ENCODE measurements at regions not wholly inside any gene's neighbourhood (a gene's known extent, or its start where the extent isn't known, plus 50 kb on each side); places are given as distances from the start of the nearest gene placed in this dataset.
"Not testable (repeated sequence)": the region's sequence is repeated elsewhere in the genome, so short reads cannot be mapped to it uniquely, and the experiment has no call there.

- DNase-seq = no peak
Measured at GRCh38 chr6:19699932-19700331, 137.2 kb upstream of the ID4 start.

GRCh38 chr6:19705606-19706005, 131.6 kb upstream of the ID4 start:
- DNase-seq = no peak

GRCh38 chr6:19712012-19712688, 125.0 kb upstream of the ID4 start:
- DNase-seq = no peak

GRCh38 chr6:19712998-19713397, 124.2 kb upstream of the ID4 start:
- no peak for DNase-seq

- DNase-seq = no peak
Measured at GRCh38 chr6:19713411-19713810, 123.8 kb upstream of the ID4 start.

GRCh38 chr6:19713984-19714383, 123.2 kb upstream of the ID4 start:
- no peak for DNase-seq

GRCh38 chr6:19714434-19715166, 122.6 kb upstream of the ID4 start:
- no peak for DNase-seq

GRCh38 chr6:19715167-19715551, 122.0 kb upstream of the ID4 start:
- DNase-seq = no peak

GRCh38 chr6:19719691-19720128, 117.5 kb upstream of the ID4 start:
- peak; percentile 72 for DNase-seq

GRCh38 chr6:19721766-19722377, 115.3 kb upstream of the ID4 start:
- DNase-seq = peak; percentile 28

- DNase-seq = no peak
Measured at GRCh38 chr6:19722999-19723398, 114.2 kb upstream of the ID4 start.

- DNase-seq = peak; percentile 71
Measured at GRCh38 chr6:19723545-19723944, 113.6 kb upstream of the ID4 start.

- not testable (repeated sequence) for DNase-seq
Measured at GRCh38 chr6:19725436-19725835, 111.7 kb upstream of the ID4 start.

- peak; percentile 93 for DNase-seq
Measured at GRCh38 chr6:19731282-19731681, 105.9 kb upstream of the ID4 start.

- no peak for DNase-seq
Measured at GRCh38 chr6:19734061-19734460, 103.1 kb upstream of the ID4 start.

- no peak for DNase-seq
Measured at GRCh38 chr6:19734519-19734918, 102.7 kb upstream of the ID4 start.

GRCh38 chr6:19736066-19736465, 101.1 kb upstream of the ID4 start:
- DNase-seq = peak; percentile 38

GRCh38 chr6:19738010-19738409, 99.2 kb upstream of the ID4 start:
- DNase-seq = no peak

- DNase-seq = no peak
Measured at GRCh38 chr6:19749722-19750121, 87.4 kb upstream of the ID4 start.

- no peak for DNase-seq
Measured at GRCh38 chr6:19752746-19753145, 84.4 kb upstream of the ID4 start.

- no peak for DNase-seq
Measured at GRCh38 chr6:19753826-19754225, 83.3 kb upstream of the ID4 start.

GRCh38 chr6:19754686-19755085, 82.5 kb upstream of the ID4 start:
- DNase-seq = no peak

- DNase-seq = peak; percentile 81
Measured at GRCh38 chr6:19755181-19755580, 82.0 kb upstream of the ID4 start.

GRCh38 chr6:19757036-19757435, 80.1 kb upstream of the ID4 start:
- peak; percentile 75 for DNase-seq

All from fibroblast of skin of abdomen (primary cell).